Left lung (tissue), 4 donors: ENCODE measurements at regions not wholly inside any gene's neighbourhood (a gene's known extent, or its start where the extent isn't known, plus 50 kb on each side); places are given as distances from the start of the nearest gene placed in this dataset.
"Not testable (repeated sequence)": the region's sequence is repeated elsewhere in the genome, so short reads cannot be mapped to it uniquely, and the experiment has no call there.

ENCODE experiments used
- ATAC-seq: fragments of 200-7000 bp; cut with Tn5 transposase; one replicate; pipeline ENCODE4 v1.9.1; 2020; ENCODE audit warnings: moderate library complexity
- DNase-seq, 4 donors: peaks; one replicate each; pipeline ENCODE4 v3.0.0-alpha.2; 2013 to 2020
- H3K27ac ChIP-seq, 2 donors: fragments of 200-600 bp; sonication (generic) in 1 of 2; one replicate each; pipeline versions ENCODE4 v1.5.0 to v1.8.0; 2020 to 2021
- H3K27me3 ChIP-seq, 2 donors: fragments of 200-600 bp; sonication (generic) in 1 of 2; one replicate each; pipeline versions ENCODE4 v1.5.0 to v1.8.0; 2020 to 2021
- H3K36me3 ChIP-seq, 2 donors: fragments of 200-600 bp; sonication (generic) in 1 of 2; one replicate each; pipeline versions ENCODE4 v1.5.0 to v1.8.0; 2020 to 2021
- H3K4me1 ChIP-seq, 2 donors: fragments of 200-600 bp; one replicate each; pipeline ENCODE4 v1.8.0; 2021
- H3K4me3 ChIP-seq, 2 donors: fragments of 200-600 bp; sonication (generic) in 1 of 2; one replicate each; pipeline versions ENCODE4 v1.5.0 to v1.8.0; 2020 to 2021; ENCODE audit warnings: mild to moderate bottlenecking in 1 of 2
- H3K9me3 ChIP-seq, 2 donors: fragments of 200-600 bp; sonication (generic) in 1 of 2; one replicate each; pipeline versions ENCODE4 v1.5.0 to v1.8.0; 2020 to 2021
- intact Hi-C, 2 donors: fragments of 100-400 bp; cut with DNase I; formaldehyde crosslinking; loops; one replicate each; pipeline versions ENCODE4 v1.11.2 to v1.14.2; 2022
- TF ChIP-seq, protein P1 (sequence below), 2 donors: fragments of 200-600 bp; sonication (generic) in 1 of 2; IDR thresholded peaks; one replicate each; pipeline versions ENCODE4 v1.5.0 to v1.8.0; 2021; ENCODE audit warnings: antibody characterized with exemption in 2 of 2
- donor health status: DM: no; HTN: yes; CAD: no.
- donor health status: DM: no; HTN: no; CAD: no.

DNA sequence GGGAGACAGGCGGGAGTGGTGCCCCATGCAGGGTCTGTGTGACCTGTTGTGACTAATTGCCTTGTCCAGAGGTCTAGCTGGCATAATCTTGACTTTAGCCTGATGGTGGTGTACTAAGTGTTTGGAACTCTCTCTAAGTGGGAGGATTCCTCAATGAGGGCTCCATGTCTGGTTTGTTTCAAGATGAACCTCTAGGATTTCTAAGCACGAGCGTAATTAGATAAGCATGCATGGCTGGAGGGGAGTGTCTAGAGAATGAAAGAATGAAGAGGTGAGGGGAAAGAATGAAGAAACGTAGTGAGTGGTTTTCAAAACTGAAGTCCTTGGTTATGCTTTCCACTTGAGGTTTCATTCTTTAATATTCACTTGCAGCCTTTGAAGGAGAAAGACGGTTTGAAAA, 833.2 kb upstream of the GYPC start:
- ATAC-seq (no peak), DNase-seq (no peak)
- Histone ChIP-seq H3K9me3 (peaks cover 0 to 5% of the 10 kb centered on the region in 2 donors), H3K27me3 (no peaks in the 10 kb centered on the region), H3K36me3 (no peaks in the 10 kb centered on the region), H3K27ac (no peak overlapping the region), H3K4me1 (no peaks in the 10 kb centered on the region), H3K4me3 (no peak overlapping the region)
- intact Hi-C loops = no loop called here
- TF ChIP-seq, protein P1, sequence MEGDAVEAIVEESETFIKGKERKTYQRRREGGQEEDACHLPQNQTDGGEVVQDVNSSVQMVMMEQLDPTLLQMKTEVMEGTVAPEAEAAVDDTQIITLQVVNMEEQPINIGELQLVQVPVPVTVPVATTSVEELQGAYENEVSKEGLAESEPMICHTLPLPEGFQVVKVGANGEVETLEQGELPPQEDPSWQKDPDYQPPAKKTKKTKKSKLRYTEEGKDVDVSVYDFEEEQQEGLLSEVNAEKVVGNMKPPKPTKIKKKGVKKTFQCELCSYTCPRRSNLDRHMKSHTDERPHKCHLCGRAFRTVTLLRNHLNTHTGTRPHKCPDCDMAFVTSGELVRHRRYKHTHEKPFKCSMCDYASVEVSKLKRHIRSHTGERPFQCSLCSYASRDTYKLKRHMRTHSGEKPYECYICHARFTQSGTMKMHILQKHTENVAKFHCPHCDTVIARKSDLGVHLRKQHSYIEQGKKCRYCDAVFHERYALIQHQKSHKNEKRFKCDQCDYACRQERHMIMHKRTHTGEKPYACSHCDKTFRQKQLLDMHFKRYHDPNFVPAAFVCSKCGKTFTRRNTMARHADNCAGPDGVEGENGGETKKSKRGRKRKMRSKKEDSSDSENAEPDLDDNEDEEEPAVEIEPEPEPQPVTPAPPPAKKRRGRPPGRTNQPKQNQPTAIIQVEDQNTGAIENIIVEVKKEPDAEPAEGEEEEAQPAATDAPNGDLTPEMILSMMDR (IDR thresholded peaks at IDR 0.05) = no peak

GRCh38 chr2:125825781-125826180, 830.2 kb upstream of the GYPC start:
- H3K9me3 ChIP-seq, DNase-seq, H3K36me3 ChIP-seq, ATAC-seq, H3K4me1 ChIP-seq, H3K27me3 ChIP-seq, intact Hi-C loops, H3K27ac ChIP-seq, H3K4me3 ChIP-seq: not testable (repeated sequence)

DNA sequence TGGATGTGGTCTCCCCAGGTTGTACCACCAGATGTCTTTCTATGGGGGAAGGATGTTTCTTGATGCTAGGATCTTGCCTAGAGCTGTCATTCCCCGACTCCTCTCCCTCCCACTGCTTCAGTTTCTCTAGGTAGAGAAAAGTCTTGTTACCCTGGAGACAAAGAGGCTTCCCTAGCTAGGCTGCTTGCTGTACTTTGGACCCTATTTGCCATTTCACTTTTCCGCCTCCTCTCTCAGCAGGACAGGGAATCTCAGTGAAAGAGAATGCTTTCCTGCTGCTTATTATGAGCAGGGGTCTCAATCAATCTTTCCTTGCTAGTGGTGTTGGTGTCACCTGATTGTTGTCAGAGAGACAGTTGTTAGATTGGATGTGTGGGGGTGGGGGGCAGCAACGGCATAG, 818.8 kb upstream of the GYPC start:
- TF ChIP-seq, protein P1 (IDR thresholded peaks at IDR 0.05) = no peak
- Histone ChIP-seq H3K27me3 (no peaks in the 10 kb centered on the region), H3K4me3 (no peak overlapping the region), H3K27ac (no peak overlapping the region), H3K4me1 (no peaks in the 10 kb centered on the region), H3K36me3 (no peaks in the 10 kb centered on the region), H3K9me3 (peaks cover 0 to 3% of the 10 kb centered on the region in 2 donors)
- DNase-seq (no peak), ATAC-seq (no peak)
- intact Hi-C loops = no loop called here

GRCh38 chr2:125837611-125838010, 818.3 kb upstream of the GYPC start:
- ATAC-seq = no peak
- intact Hi-C loops = no loop called here
- Histone ChIP-seq H3K27ac (no peak overlapping the region), H3K27me3 (no peaks in the 10 kb centered on the region), H3K36me3 (no peaks in the 10 kb centered on the region), H3K9me3 (peaks cover 0 to 3% of the 10 kb centered on the region in 2 donors), H3K4me1 (no peaks in the 10 kb centered on the region), H3K4me3 (no peak overlapping the region)
- DNase-seq = no peak
- TF ChIP-seq, protein P1 (IDR thresholded peaks at IDR 0.05) = no peak

DNA sequence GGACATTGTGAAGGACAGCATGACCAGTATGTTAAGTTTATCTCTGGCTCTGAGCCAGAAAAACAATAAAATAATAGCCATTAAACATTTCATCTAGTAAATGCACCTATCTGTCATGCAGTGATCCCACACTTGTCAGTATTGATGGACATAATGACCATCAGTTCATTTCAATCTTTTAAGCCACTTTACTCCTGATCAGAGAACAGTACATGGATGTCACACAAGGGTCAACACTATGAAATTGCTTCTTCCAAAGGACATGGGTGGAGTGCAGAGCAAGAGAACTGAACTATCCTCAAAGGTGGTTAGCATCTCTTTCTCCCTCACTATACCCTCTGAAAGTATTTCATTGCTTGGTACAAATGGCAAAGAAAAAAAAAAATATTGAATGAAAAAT, 816.0 kb upstream of the GYPC start:
- Histone ChIP-seq H3K27ac (no peak overlapping the region), H3K9me3 (peaks cover 0 to 3% of the 10 kb centered on the region in 2 donors), H3K4me3 (no peak overlapping the region), H3K4me1 (no peaks in the 10 kb centered on the region), H3K36me3 (no peaks in the 10 kb centered on the region), H3K27me3 (no peaks in the 10 kb centered on the region)
- TF ChIP-seq, protein P1 (IDR thresholded peaks at IDR 0.05) = no peak
- ATAC-seq = no peak
- intact Hi-C loops = no loop called here
- no peak for DNase-seq

DNA sequence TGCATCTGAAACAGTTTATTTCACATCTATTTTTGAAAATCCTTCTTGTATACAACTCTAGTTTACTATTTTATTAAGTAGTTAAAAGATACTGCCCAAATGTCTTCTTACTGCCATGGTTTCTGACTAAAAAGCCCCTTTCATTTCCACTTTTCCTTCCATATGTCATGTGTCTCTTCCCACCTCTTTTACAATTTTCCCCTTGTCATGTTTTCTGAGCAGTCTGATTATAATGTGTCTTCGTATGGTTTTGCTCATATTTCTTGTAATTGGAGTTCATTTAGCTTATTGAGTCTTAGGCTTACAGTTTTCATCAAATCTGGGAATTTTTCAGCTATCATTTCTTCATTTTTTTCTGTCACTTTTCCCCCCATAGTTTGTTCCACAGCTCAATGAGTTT, 813.9 kb upstream of the GYPC start:
- no peaks in the 10 kb centered on the region for H3K4me1 ChIP-seq
- no peaks in the 10 kb centered on the region for H3K27me3 ChIP-seq
- TF ChIP-seq, protein P1 (IDR thresholded peaks at IDR 0.05) = no peak
- H3K27ac ChIP-seq = no peak overlapping the region
- intact Hi-C loops = no loop called here
- DNase-seq = peak in 2 of 4 donors; percentile 51 to 54
- no peaks in the 10 kb centered on the region for H3K36me3 ChIP-seq
- no peaks in the 10 kb centered on the region for H3K9me3 ChIP-seq
- H3K4me3 ChIP-seq = no peak overlapping the region
- no peak for ATAC-seq
